ENCODE measurements at regions not wholly inside any gene's neighbourhood (a gene's known extent, or its start where the extent isn't known, plus 50 kb on each side); places are given as distances from the start of the nearest gene placed in this dataset.

DNA sequence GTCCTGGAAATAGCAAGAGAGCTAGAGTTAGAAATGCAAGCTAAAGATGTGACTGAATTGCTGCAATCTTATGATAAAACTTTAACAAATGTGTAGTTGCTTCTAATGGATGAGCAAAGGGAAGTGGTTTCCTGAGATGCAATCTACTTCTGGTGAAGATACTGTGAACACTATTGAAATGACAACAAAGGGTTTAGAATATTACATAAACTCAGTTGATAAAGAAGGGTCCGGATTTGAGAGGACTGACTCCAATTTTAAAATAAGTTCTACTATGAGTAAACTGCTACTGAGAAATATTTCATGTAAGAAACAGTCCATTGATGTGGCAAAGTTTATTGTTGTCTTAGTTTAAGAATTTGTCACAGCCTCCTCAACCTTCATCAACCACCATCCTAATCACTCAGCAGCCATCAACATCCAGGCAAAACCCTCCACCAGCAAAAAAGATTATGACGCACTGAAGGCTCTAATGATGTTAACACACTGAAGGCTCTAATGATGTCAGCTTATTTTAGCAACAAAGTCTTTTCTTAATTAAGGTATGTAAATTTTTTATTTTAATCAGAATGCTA, 376.2 kb downstream of the CDH10 start:
- TF ChIP-seq, protein P1, sequence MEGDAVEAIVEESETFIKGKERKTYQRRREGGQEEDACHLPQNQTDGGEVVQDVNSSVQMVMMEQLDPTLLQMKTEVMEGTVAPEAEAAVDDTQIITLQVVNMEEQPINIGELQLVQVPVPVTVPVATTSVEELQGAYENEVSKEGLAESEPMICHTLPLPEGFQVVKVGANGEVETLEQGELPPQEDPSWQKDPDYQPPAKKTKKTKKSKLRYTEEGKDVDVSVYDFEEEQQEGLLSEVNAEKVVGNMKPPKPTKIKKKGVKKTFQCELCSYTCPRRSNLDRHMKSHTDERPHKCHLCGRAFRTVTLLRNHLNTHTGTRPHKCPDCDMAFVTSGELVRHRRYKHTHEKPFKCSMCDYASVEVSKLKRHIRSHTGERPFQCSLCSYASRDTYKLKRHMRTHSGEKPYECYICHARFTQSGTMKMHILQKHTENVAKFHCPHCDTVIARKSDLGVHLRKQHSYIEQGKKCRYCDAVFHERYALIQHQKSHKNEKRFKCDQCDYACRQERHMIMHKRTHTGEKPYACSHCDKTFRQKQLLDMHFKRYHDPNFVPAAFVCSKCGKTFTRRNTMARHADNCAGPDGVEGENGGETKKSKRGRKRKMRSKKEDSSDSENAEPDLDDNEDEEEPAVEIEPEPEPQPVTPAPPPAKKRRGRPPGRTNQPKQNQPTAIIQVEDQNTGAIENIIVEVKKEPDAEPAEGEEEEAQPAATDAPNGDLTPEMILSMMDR (conservative IDR thresholded peaks at IDR 0.05 in 1 of 2, IDR thresholded peaks at IDR 0.05 in 1 of 2; ENCODE audit: low read depth in 1 of 2, low read length in 2 of 2), result no peak
- TF ChIP-seq EZH2 (IDR thresholded peaks at IDR 0.05; ENCODE audit: low read length, missing control alignments), result no peak

Data from fibroblast of lung (primary cell).